GM18858 (cell line): ENCODE measurements at regions not wholly inside any gene's neighbourhood (a gene's known extent, or its start where the extent isn't known, plus 50 kb on each side); places are given as distances from the start of the nearest gene placed in this dataset.

Experiments
- ATAC-seq: cut with Tn5 transposase; IDR thresholded peaks from one replicate; pipeline ENCODE4 v1.9.1; 2021; ENCODE audit not compliant: unreplicated experiment

GRCh38 chrX:10047133-10047532, 80.0 kb downstream of the CLDN34 start:
- ATAC-seq: no peak

GRCh38 chrX:10047631-10048030, 80.5 kb downstream of the CLDN34 start:
- ATAC-seq: no peak

- ATAC-seq: no peak
Observed at GRCh38 chrX:10048076-10048475, 80.9 kb downstream of the CLDN34 start.

- no peak for ATAC-seq
Observed at GRCh38 chrX:10048707-10049106, 81.5 kb downstream of the CLDN34 start.

GRCh38 chrX:10049236-10049635, 82.1 kb downstream of the CLDN34 start:
- ATAC-seq: no peak

GRCh38 chrX:10050481-10050880, 83.3 kb downstream of the CLDN34 start:
- ATAC-seq: no peak

- no peak for ATAC-seq
Observed at GRCh38 chrX:10051866-10052480, 84.8 kb downstream of the CLDN34 start.

- ATAC-seq: no peak
Observed at GRCh38 chrX:10052906-10053625, 85.9 kb downstream of the CLDN34 start.

- no peak for ATAC-seq
Observed at GRCh38 chrX:10054396-10054795, 87.2 kb downstream of the CLDN34 start.

GRCh38 chrX:10055430-10055829, 88.3 kb downstream of the CLDN34 start:
- ATAC-seq: no peak

GRCh38 chrX:10062352-10062751, 94.4 kb upstream of the CLCN4 start:
- peak; percentile 58 for ATAC-seq

GRCh38 chrX:10062980-10063379, 93.8 kb upstream of the CLCN4 start:
- ATAC-seq: no peak

- ATAC-seq: no peak
Observed at GRCh38 chrX:10064736-10065135, 92.0 kb upstream of the CLCN4 start.

- ATAC-seq: no peak
Observed at GRCh38 chrX:10070714-10071436, 85.9 kb upstream of the CLCN4 start.

GRCh38 chrX:10071451-10072144, 85.2 kb upstream of the CLCN4 start:
- ATAC-seq: no peak

GRCh38 chrX:10072786-10073568, 83.8 kb upstream of the CLCN4 start:
- ATAC-seq: no peak

- no peak for ATAC-seq
Observed at GRCh38 chrX:10073671-10074070, 83.1 kb upstream of the CLCN4 start.

GRCh38 chrX:10074241-10074941, 82.4 kb upstream of the CLCN4 start:
- no peak for ATAC-seq

GRCh38 chrX:10076765-10077164, 80.0 kb upstream of the CLCN4 start:
- ATAC-seq: no peak
